Ishikawa (cell line): ENCODE measurements at regions not wholly inside any gene's neighbourhood (a gene's known extent, or its start where the extent isn't known, plus 50 kb on each side); places are given as distances from the start of the nearest gene placed in this dataset.

Experiments used
- CEBPB ChIP-seq: IDR thresholded peaks from 2 replicates; pipeline ENCODE4 v1.6.1; 2012
- EGR1 ChIP-seq: IDR thresholded peaks from 2 replicates; pipeline ENCODE4 v1.6.1; 2012
- EP300 ChIP-seq: IDR thresholded peaks from 2 replicates; pipeline ENCODE4 v1.6.1; 2012; ENCODE audit warnings: borderline replicate concordance
- FOXM1 ChIP-seq: IDR thresholded peaks from 2 replicates; pipeline ENCODE4 v1.6.1; 2012; ENCODE audit warnings: low read depth, borderline replicate concordance
- MAX ChIP-seq: IDR thresholded peaks from 2 replicates; pipeline ENCODE4 v1.6.1; 2012
- NFIC ChIP-seq: IDR thresholded peaks from 2 replicates; pipeline ENCODE4 v1.6.1; 2012
- RAD21 ChIP-seq: IDR thresholded peaks from 2 replicates; pipeline ENCODE4 v1.6.1; 2012; ENCODE audit warnings: low read depth
- REST ChIP-seq: IDR thresholded peaks from 2 replicates; pipeline ENCODE4 v1.6.1; 2012; ENCODE audit warnings: low read depth, mild to moderate bottlenecking
- TAF1 ChIP-seq: IDR thresholded peaks from 2 replicates; pipeline ENCODE4 v1.6.1; 2012; ENCODE audit warnings: low read depth, mild to moderate bottlenecking
- TCF12 ChIP-seq: IDR thresholded peaks from 2 replicates; pipeline ENCODE4 v1.6.1; 2012; ENCODE audit warnings: low read depth
- TEAD4 ChIP-seq: IDR thresholded peaks from 2 replicates; pipeline ENCODE4 v1.6.1; 2012
- YY1 ChIP-seq: IDR thresholded peaks from 2 replicates; pipeline ENCODE4 v1.6.1; 2012; ENCODE audit warnings: low read depth
- ZBTB7A ChIP-seq: IDR thresholded peaks from 2 replicates; pipeline ENCODE4 v1.6.1; 2012; ENCODE audit warnings: low read depth

GRCh38 chr17:68106085-68106484 lies 70.5 kb downstream of the KPNA2 start:
- TF ChIP-seq TCF12 (no peak), CEBPB (no peak), FOXM1 (no peak), EGR1 (no peak), EP300 (no peak), RAD21 (no peak), YY1 (no peak), TEAD4 (no peak), REST (no peak), TAF1 (no peak), ZBTB7A (no peak), MAX (no peak), NFIC (no peak)
